ENCODE measurements at regions not wholly inside any gene's neighbourhood (a gene's known extent, or its start where the extent isn't known, plus 50 kb on each side); places are given as distances from the start of the nearest gene placed in this dataset.

GRCh38 chr10:58082248-58082647, 185.4 kb downstream of the IPMK start:
- no peaks in the 10 kb centered on the region for H3K36me3 ChIP-seq (ENCODE audit: control insufficient read depth, insufficient read depth, low read length)
- no peaks in the 10 kb centered on the region for H3K9me3 ChIP-seq (ENCODE audit: control insufficient read depth, insufficient read depth, low read depth, low read length)
- DNase-seq (ENCODE audit: low read depth, low spot score) = no peak
- POLR2A ChIA-PET = no interaction called here
- in situ Hi-C loops (cut with HindIII; ENCODE audit: low pct_unique_long_range_greater_than_20kb, low sequenced_read_pairs) (no loop called here), intact Hi-C loops (cut with micrococcal nuclease; ENCODE audit: unreplicated experiment) (no loop called here)
- no peak overlapping the region for H3K4me3 ChIP-seq (ENCODE audit: low read depth in 2 of 2, low read length in 2 of 2)
- CTCF ChIA-PET = no interaction called here
- no TSS peak for BruUV-seq (replicated peaks)
- H3K27ac ChIP-seq (ENCODE audit: low read length) = no peak overlapping the region
- ATAC-seq = no peak
- TF ChIP-seq CTCF (IDR thresholded peaks at IDR 0.05) = no peak
- TF ChIP-seq SIN3A (IDR thresholded peaks at IDR 0.05; ENCODE audit: borderline replicate concordance, insufficient read depth, low read depth, low read length) = no peak
- TF ChIP-seq REST (IDR thresholded peaks at IDR 0.05; ENCODE audit: insufficient read depth in 1 of 2, low read depth in 2 of 2, low read length in 1 of 2) = no peak
- no peak for TF ChIP-seq TCF7L2 (IDR thresholded peaks at IDR 0.05; ENCODE audit: low read depth, low read length)
- no peak for TF ChIP-seq POLR2AphosphoS5 (IDR thresholded peaks at IDR 0.05; ENCODE audit: low read depth, low read length)
- no peaks in the 10 kb centered on the region for H3K27me3 ChIP-seq (ENCODE audit: control insufficient read depth, insufficient read depth, low read length)
- no peaks in the 10 kb centered on the region for H3K4me1 ChIP-seq (ENCODE audit: control insufficient read depth, insufficient read depth, low read length)

- Histone ChIP-seq H3K36me3 (ENCODE audit: control insufficient read depth, insufficient read depth, low read length) (no peaks in the 10 kb centered on the region), H3K27ac (ENCODE audit: low read length) (no peak overlapping the region), H3K4me1 (ENCODE audit: control insufficient read depth, insufficient read depth, low read length) (no peaks in the 10 kb centered on the region), H3K27me3 (ENCODE audit: control insufficient read depth, insufficient read depth, low read length) (no peaks in the 10 kb centered on the region), H3K9me3 (ENCODE audit: control insufficient read depth, insufficient read depth, low read depth, low read length) (no peaks in the 10 kb centered on the region), H3K4me3 (ENCODE audit: low read depth in 2 of 2, low read length in 2 of 2) (no peak overlapping the region)
- TF ChIP-seq REST (IDR thresholded peaks at IDR 0.05; ENCODE audit: insufficient read depth in 1 of 2, low read depth in 2 of 2, low read length in 1 of 2) = no peak
- TF ChIP-seq POLR2AphosphoS5 (IDR thresholded peaks at IDR 0.05; ENCODE audit: low read depth, low read length) = no peak
- no peak for TF ChIP-seq CTCF (IDR thresholded peaks at IDR 0.05)
- no peak for TF ChIP-seq TCF7L2 (IDR thresholded peaks at IDR 0.05; ENCODE audit: low read depth, low read length)
- no peak for TF ChIP-seq SIN3A (IDR thresholded peaks at IDR 0.05; ENCODE audit: borderline replicate concordance, insufficient read depth, low read depth, low read length)
- ATAC-seq = no peak
- ChIA-PET POLR2A (no interaction called here), CTCF (interaction anchor here (0.6 kb wide), 1 partner anchor 517 kb away, joined by 3 read pairs; no protein-coding TSS in a partner anchor)
- no TSS peak for BruUV-seq (replicated peaks)
- in situ Hi-C loops (cut with HindIII; ENCODE audit: low pct_unique_long_range_greater_than_20kb, low sequenced_read_pairs) = no loop called here
- intact Hi-C loops (cut with micrococcal nuclease; ENCODE audit: unreplicated experiment) = no loop called here
- DNase-seq (ENCODE audit: low read depth, low spot score) = no peak
Observed at GRCh38 chr10:58081353-58081752, 186.3 kb downstream of the IPMK start.

All from Panc1 (cell line).